ENCODE measurements at regions not wholly inside any gene's neighbourhood (a gene's known extent, or its start where the extent isn't known, plus 50 kb on each side); places are given as distances from the start of the nearest gene placed in this dataset.

DNA sequence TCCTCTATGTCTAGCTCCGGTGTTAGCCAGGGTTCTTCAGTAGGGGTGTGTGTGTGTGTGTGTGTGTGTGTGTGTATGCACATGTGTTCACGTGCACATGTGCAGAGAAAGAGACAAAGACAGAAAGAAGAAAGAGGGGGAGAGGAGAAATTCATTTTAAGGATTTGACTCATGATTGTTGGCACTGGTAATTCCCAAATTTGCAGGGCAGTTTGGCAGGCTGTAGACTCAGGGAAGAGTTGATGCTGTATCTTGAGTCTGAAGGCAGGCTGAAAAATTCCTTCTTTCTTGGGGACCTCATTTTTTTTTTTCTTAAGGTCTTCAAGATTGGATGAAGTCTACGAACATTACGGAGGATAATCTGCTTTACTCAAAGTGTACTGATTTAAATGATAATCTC lies 335.7 kb downstream of the NSG2 start:
- in situ Hi-C loops (cut with MboI) (no loop called here), intact Hi-C loops (cut with micrococcal nuclease; ENCODE audit: unreplicated experiment) (no loop called here)
- H3K79me2 ChIP-seq (ENCODE audit: control insufficient read depth, insufficient read depth, low read length): no peaks in the 10 kb centered on the region
- H3K4me1 ChIP-seq (ENCODE audit: control insufficient read depth, insufficient read depth, low read length): no peaks in the 10 kb centered on the region
- ChIA-PET CTCF (no interaction called here), RAD21 (ENCODE audit: unreplicated experiment) (no interaction called here), SMC1A (ENCODE audit: uncharacterized antibody, unreplicated experiment) (interaction anchor here (0.6 kb wide), 1 partner anchor 358 kb away, joined by 3 read pairs; no protein-coding TSS in a partner anchor), POLR2A (no interaction called here)
- DNase-seq (ENCODE audit: low read depth, low spot score): no peak
- 66% methylated on average over 4 of the region's 4 CpGs for WGBS (ENCODE audit: insufficient coverage, insufficient replicate concordance, low lambda C conversion rate, missing lambda C conversion rate)
- no peak overlapping the region for H3K9ac ChIP-seq (ENCODE audit: control insufficient read depth, insufficient read depth, low read length)
- no peaks in the 10 kb centered on the region for H3K36me3 ChIP-seq (ENCODE audit: control insufficient read depth in 2 of 2, insufficient read depth in 2 of 2, low read length in 1 of 2)
- H3K9me3 ChIP-seq (replicated peaks; ENCODE audit: control insufficient read depth, insufficient read depth, low read length): no peaks in the 10 kb centered on the region; the same call in 2 of the 3 replicates
- H3K27ac ChIP-seq (ENCODE audit: control insufficient read depth, insufficient read depth): no peak overlapping the region
- no peak overlapping the region for H3K4me2 ChIP-seq (ENCODE audit: control insufficient read depth, insufficient read depth)
- H2AFZ ChIP-seq (ENCODE audit: control insufficient read depth, low read depth, low read length): no peak overlapping the region
- TF ChIP-seq CBX3 (IDR thresholded peaks at IDR 0.05; ENCODE audit: borderline replicate concordance, low read depth) (no peak), SMAD1 (IDR thresholded peaks at IDR 0.05; ENCODE audit: low read depth, partially characterized antibody) (no peak), HCFC1 (IDR thresholded peaks at IDR 0.05; ENCODE audit: low read length) (no peak), ZNF24 (IDR thresholded peaks at IDR 0.05) (no peak), ATF7 (IDR thresholded peaks at IDR 0.05; ENCODE audit: low read depth) (no peak), KLF5 (IDR thresholded peaks at IDR 0.05; ENCODE audit: partially characterized antibody) (no peak), WRNIP1 (IDR thresholded peaks at IDR 0.05; ENCODE audit: borderline replicate concordance, low read depth, low read length) (no peak), RFX5 (IDR thresholded peaks at IDR 0.05; ENCODE audit: low read depth, low read length) (no peak), CHD1 (IDR thresholded peaks at IDR 0.05; ENCODE audit: low read depth, low read length) (no peak), PKNOX1 (IDR thresholded peaks at IDR 0.05) (no peak), JUND (IDR thresholded peaks at IDR 0.05; ENCODE audit: low read depth, low read length) (no peak), RAD51 (IDR thresholded peaks at IDR 0.05) (no peak), STAT1 (conservative IDR thresholded peaks at IDR 0.05) (no peak), PAX8 (IDR thresholded peaks at IDR 0.05) (no peak), BHLHE40 (IDR thresholded peaks at IDR 0.05; ENCODE audit: borderline replicate concordance in 1 of 2, low read depth in 2 of 2, low read length in 1 of 2) (no peak), STAT3 (IDR thresholded peaks at IDR 0.05; ENCODE audit: low read depth, low read length) (no peak), POU2F2 (IDR thresholded peaks at IDR 0.05; ENCODE audit: borderline replicate concordance, low read depth, low read length) (no peak)
- TF ChIP-seq, protein P1, sequence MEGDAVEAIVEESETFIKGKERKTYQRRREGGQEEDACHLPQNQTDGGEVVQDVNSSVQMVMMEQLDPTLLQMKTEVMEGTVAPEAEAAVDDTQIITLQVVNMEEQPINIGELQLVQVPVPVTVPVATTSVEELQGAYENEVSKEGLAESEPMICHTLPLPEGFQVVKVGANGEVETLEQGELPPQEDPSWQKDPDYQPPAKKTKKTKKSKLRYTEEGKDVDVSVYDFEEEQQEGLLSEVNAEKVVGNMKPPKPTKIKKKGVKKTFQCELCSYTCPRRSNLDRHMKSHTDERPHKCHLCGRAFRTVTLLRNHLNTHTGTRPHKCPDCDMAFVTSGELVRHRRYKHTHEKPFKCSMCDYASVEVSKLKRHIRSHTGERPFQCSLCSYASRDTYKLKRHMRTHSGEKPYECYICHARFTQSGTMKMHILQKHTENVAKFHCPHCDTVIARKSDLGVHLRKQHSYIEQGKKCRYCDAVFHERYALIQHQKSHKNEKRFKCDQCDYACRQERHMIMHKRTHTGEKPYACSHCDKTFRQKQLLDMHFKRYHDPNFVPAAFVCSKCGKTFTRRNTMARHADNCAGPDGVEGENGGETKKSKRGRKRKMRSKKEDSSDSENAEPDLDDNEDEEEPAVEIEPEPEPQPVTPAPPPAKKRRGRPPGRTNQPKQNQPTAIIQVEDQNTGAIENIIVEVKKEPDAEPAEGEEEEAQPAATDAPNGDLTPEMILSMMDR (IDR thresholded peaks at IDR 0.05 in 2 of 3, conservative IDR thresholded peaks at IDR 0.05 in 1 of 3; ENCODE audit: control insufficient read depth in 2 of 3, extremely low read depth in 1 of 3, insufficient read depth in 1 of 3, low read depth in 3 of 3, low read length in 3 of 3): no peak
- TF ChIP-seq, protein P2, sequence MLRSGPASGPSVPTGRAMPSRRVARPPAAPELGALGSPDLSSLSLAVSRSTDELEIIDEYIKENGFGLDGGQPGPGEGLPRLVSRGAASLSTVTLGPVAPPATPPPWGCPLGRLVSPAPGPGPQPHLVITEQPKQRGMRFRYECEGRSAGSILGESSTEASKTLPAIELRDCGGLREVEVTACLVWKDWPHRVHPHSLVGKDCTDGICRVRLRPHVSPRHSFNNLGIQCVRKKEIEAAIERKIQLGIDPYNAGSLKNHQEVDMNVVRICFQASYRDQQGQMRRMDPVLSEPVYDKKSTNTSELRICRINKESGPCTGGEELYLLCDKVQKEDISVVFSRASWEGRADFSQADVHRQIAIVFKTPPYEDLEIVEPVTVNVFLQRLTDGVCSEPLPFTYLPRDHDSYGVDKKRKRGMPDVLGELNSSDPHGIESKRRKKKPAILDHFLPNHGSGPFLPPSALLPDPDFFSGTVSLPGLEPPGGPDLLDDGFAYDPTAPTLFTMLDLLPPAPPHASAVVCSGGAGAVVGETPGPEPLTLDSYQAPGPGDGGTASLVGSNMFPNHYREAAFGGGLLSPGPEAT (IDR thresholded peaks at IDR 0.05; ENCODE audit: low read depth): no peak
- ATAC-seq: no peak
- BruUV-seq (replicated peaks): no TSS peak
- no peak overlapping the region for H3K4me3 ChIP-seq
- FAIRE-seq: no peak
- no peaks in the 10 kb centered on the region for H3K27me3 ChIP-seq (replicated peaks in 1 of 2; ENCODE audit: control insufficient read depth in 2 of 2, insufficient read depth in 2 of 2, low read length in 1 of 2)
- H4K20me1 ChIP-seq (ENCODE audit: control insufficient read depth, insufficient read depth): no peaks in the 10 kb centered on the region

All from GM12878 (cell line).